ENCODE measurements at regions not wholly inside any gene's neighbourhood (a gene's known extent, or its start where the extent isn't known, plus 50 kb on each side); places are given as distances from the start of the nearest gene placed in this dataset.
"Not testable (repeated sequence)": the region's sequence is repeated elsewhere in the genome, so short reads cannot be mapped to it uniquely, and the experiment has no call there.

- peak; percentile 51 for DNase-seq
Observed at GRCh38 chr10:62594093-62594520, 210.4 kb upstream of the ADO start.

GRCh38 chr10:62597226-62597625 is 207.3 kb upstream of the ADO start:
- no peak for DNase-seq

GRCh38 chr10:62599161-62599560 is 205.4 kb upstream of the ADO start:
- no peak for DNase-seq

GRCh38 chr10:62606551-62606950 is 198.0 kb upstream of the ADO start:
- not testable (repeated sequence) for DNase-seq

GRCh38 chr10:62608189-62608875 is 196.2 kb upstream of the ADO start:
- DNase-seq = not testable (repeated sequence)

GRCh38 chr10:62610649-62611229 is 193.8 kb upstream of the ADO start:
- DNase-seq = peak; percentile 86

GRCh38 chr10:62613424-62613823 is 191.1 kb upstream of the ADO start:
- DNase-seq = no peak

GRCh38 chr10:62613859-62614258 is 190.7 kb upstream of the ADO start:
- DNase-seq = no peak

- no peak for DNase-seq
Observed at GRCh38 chr10:62614389-62615157, 189.9 kb upstream of the ADO start.

GRCh38 chr10:62616885-62617590 is 187.5 kb upstream of the ADO start:
- no peak for DNase-seq

- no peak for DNase-seq
Observed at GRCh38 chr10:62617652-62618051, 186.9 kb upstream of the ADO start.

GRCh38 chr10:62618054-62618453 is 186.5 kb upstream of the ADO start:
- DNase-seq = no peak

GRCh38 chr10:62618576-62619412 is 185.7 kb upstream of the ADO start:
- no peak for DNase-seq

- DNase-seq = no peak
Observed at GRCh38 chr10:62619413-62619738, 185.1 kb upstream of the ADO start.

- no peak for DNase-seq
Observed at GRCh38 chr10:62620491-62620890, 184.0 kb upstream of the ADO start.

GRCh38 chr10:62623223-62623622 is 181.3 kb upstream of the ADO start:
- DNase-seq = no peak

GRCh38 chr10:62625484-62625883 is 179.0 kb upstream of the ADO start:
- DNase-seq = peak; percentile 75

- no peak for DNase-seq
Observed at GRCh38 chr10:62626079-62626478, 178.4 kb upstream of the ADO start.

GRCh38 chr10:62626817-62627216 is 177.7 kb upstream of the ADO start:
- DNase-seq = no peak

GRCh38 chr10:62627983-62628382 is 176.5 kb upstream of the ADO start:
- DNase-seq = no peak

- DNase-seq = no peak
Observed at GRCh38 chr10:62631241-62631640, 173.3 kb upstream of the ADO start.

GRCh38 chr10:62632071-62632809 is 172.3 kb upstream of the ADO start:
- peak; percentile 84 for DNase-seq

Data from COR-L47 (cell line).